ENCODE measurements at regions not wholly inside any gene's neighbourhood (a gene's known extent, or its start where the extent isn't known, plus 50 kb on each side); places are given as distances from the start of the nearest gene placed in this dataset.

DNA sequence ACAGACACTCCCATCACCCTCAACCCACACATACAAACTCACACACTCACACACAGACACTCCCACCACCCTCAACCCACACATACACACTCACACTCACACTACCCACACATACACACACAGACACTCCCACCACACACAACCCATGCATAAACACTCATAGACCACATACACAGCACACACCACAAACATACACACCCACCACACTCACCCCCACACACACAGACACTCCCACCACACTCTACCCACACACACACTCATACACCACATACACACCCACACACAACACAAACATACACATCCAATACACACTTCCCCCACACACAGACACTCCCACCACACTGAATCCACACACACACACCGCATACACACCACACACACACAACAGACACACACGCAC is 521.2 kb downstream of the TCERG1L start:
- TF ChIP-seq POLR2A (IDR thresholded peaks at IDR 0.05; ENCODE audit: low read depth, low read length) (no peak), RCOR1 (IDR thresholded peaks at IDR 0.05; ENCODE audit: insufficient replicate concordance, low read length) (no peak)
